NCI-H1105 treated with DMSO at 0.1 percent for 48 hours (cell line): ENCODE measurements at regions not wholly inside any gene's neighbourhood (a gene's known extent, or its start where the extent isn't known, plus 50 kb on each side); places are given as distances from the start of the nearest gene placed in this dataset.

ENCODE experiments used
- DNase-seq: peaks from one replicate; lab custom pipeline; 2025; lab: John Stamatoyannopoulos, UW

GRCh38 chr18:10009321-10010144, 95.7 kb downstream of the VAPA start:
- no peak for DNase-seq

DNA sequence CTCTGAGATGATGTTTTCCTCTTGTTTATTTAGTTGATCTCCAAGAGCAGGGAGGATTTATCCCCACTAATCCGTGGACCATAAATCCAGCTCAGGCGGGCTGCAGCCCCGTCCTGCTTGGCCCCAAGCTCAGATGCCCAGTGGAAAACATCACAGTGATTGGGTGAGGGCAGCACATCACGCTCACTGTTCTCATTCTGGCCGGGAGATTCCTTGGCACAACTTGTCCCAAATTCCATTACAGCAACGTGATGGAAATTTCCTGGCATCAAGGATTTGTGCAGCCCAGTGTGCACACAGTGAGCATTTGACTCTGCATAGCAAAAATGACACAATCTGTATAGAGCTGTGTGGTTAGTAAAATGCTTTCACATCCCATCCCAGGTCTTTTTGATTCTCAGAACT, 96.8 kb downstream of the VAPA start:
- DNase-seq: no peak

DNA sequence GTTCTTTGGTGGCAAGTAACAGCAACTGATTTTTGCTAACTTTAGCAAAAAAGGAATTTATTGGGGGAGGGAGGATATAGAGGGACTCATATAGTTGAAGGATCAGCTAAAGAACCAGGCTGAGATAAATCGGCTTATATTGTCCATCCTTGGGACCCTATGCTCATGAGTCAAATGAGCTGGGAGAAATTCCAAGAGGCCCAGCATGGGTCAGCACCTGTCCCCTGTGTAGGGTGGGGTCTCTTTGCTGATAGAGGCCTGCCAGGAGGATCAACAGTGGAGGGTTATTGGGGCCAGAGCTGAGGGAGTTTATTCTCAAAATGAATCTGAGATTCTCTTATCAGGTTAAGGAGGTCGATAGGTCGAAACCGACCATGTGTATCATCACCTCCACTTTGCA, 97.2 kb downstream of the VAPA start:
- no peak for DNase-seq

DNA sequence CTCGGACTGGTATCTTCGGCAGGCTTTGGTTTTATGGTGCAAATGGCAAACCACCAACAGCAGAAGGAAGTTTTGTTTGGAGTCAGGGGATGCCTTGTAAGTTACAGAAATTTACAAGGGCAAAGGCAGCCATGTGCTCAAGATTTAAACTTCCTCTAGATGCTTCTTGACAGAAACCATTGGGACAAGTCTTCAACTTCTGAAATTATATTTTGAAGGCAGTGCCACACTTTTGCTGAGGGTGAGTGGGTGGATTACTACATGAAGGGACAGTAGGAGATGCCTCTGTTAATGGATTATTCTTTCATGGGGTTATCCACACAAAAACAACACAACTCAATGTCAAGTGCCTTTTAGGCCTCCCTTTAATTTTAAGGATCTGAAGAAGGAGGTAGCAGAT, 97.9 kb downstream of the VAPA start:
- DNase-seq: no peak

- no peak for DNase-seq
Observed at GRCh38 chr18:10012526-10012925, 98.7 kb downstream of the VAPA start.

- no peak for DNase-seq
Observed at GRCh38 chr18:10013621-10014543, 100.1 kb downstream of the VAPA start.

DNA sequence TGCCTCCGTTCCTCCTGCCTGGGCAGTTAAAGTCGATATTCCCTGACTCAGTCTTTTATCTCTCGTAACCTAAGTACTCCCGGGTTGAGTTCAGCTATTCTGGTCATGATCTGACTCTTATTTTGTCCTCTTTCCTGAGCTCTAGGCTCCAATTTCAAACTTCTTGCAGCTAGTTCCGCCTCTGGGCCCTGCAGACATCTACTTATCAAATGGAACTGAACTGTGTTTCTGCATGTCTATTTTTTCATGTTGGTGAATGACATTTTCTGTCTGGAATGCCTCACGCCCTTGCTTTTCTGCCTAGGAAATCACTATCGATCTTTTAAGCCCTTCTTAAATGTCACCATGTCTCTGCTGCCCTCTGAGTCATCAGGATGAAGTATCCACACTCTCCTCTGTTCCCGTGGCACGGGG, 101.5 kb downstream of the VAPA start:
- DNase-seq: no peak

- no peak for DNase-seq
Observed at GRCh38 chr18:10015941-10016819, 102.4 kb downstream of the VAPA start.

DNA sequence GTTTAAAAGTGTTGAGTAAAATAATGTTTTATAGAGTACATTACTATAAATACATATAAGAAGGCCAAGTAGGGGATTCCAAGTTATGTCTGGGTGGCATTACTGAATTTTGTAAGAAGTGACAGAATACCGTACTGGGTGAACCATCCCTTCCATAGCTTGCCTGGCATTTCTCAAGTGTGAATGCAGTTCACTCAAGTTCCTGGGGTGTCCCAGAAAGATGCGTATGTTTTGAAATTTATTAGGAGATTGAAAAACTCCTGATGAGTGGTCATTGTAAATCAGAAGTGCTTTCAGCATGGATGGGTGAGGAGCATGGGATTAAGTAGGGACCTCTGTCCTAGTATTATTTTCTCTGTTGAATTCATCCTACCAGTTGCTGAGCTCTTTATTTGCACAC, 103.2 kb downstream of the VAPA start:
- DNase-seq: no peak

- DNase-seq: no peak
Observed at GRCh38 chr18:10018289-10018688, 104.5 kb downstream of the VAPA start.

GRCh38 chr18:10020171-10020570, 106.4 kb downstream of the VAPA start:
- DNase-seq: peak; percentile 83

GRCh38 chr18:10022365-10022764, 108.5 kb downstream of the VAPA start:
- DNase-seq: no peak

- DNase-seq: peak; percentile 53
Observed at GRCh38 chr18:10023853-10024570, 110.2 kb downstream of the VAPA start.

DNA sequence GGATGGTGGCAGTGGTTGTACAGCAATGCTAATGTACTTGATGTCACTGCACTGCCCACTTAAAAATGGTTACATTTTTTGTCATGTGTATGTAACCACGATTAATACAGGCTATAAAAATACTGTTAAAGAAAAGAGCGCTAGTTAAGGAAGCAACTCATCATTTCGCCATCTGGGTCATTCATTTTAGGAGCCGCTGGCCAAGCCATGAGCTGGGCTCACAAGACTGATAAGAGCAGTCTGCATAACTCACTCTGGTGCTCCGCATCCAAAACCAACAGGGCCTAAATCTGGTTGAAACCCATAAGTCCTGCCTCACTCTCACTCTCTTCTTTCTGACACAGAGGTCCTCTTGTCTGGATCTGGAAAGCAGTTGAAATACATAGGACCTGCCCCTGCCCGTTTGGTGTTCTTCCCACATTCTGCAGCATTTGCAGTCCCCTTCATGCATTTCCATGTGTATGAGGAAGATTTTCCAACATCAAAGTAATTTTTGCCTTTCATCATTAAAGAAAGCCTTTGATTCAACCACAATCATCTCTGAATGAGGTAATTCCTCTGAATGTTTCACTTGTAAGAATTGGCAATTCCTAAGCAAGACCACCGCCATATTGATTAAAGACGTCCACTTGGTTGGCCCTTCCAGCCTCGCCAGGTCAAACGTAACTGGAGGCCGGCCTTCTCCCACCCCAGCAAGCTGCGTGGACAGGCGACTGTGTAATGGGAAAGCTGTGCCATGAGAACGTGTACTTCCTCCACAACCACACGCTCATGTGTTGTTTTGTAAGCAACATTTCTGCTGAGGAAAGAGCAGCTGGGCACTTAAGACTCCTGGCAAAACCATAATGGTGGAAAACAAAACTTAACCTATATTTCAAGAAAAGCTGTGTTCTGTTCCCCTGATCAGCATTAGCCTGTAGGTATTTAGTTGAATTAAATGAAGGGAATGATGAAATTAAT, 112.2 kb downstream of the VAPA start:
- DNase-seq: no peak

DNA sequence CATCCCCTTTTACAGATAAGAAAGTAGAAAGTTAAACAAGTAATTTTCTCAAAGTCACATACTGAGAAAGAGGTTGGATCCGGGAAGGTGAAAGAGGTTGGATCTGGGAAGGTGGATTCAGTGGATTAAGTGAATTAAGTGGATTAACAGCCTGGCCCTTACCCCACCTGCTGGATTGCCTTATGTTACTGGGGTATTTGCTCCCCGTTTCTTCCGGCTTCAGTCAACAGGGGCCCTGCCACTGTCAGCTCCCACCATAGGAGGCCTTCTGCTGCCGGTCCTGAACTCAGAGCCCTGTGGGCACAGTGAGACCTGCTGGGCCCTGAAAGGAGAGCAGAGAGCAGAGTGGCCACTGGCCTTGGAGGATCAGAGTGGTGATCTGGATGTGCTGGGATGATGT, 113.2 kb downstream of the VAPA start:
- DNase-seq: no peak

GRCh38 chr18:10027461-10027860, 113.6 kb downstream of the VAPA start:
- DNase-seq: no peak

- DNase-seq: no peak
Observed at GRCh38 chr18:10029711-10030110, 115.9 kb downstream of the VAPA start.

DNA sequence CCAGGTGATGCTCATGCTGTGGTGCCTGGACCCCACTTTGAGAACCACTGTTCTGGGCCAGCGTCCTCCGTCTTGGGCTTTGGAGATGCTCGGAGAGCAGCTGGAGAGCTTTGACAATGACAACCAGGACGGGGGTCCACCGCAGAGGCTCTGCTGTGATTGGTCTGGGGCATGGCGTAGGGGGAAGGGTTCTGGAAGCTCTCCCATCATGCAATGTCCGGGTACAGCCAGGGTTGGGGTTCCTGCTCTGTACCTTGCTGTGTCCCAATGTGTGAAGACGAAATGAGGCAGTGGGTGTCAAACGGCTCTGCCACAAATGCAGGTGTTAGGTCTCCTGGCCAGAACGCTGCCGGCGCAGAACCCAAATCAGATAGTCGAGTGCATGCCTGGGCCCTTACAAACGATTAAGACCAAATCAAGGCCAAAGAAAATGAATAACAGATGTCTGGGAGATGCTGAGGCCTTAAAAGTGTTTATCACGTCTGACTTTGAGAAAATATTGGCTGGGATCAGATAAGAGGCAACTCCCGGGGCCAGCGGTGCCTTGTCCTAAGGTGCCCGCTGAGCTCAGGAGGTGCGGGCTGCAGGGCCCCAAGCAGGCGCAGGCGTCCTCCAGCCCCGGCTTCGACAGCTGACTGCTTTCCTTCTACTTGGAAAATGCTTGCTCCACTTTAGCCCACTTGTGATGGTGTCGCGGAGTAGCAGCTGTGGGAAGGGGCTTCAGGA, 117.2 kb downstream of the VAPA start:
- no peak for DNase-seq

GRCh38 chr18:10032331-10033015, 118.7 kb downstream of the VAPA start:
- no peak for DNase-seq
